HG02884 (cell line): ENCODE measurements at regions not wholly inside any gene's neighbourhood (a gene's known extent, or its start where the extent isn't known, plus 50 kb on each side); places are given as distances from the start of the nearest gene placed in this dataset.

Experiments
- ATAC-seq: cut with Tn5 transposase; IDR thresholded peaks from one replicate; pipeline ENCODE4 v1.9.1; 2021; ENCODE audit warnings: mild to moderate bottlenecking, moderate library complexity; ENCODE audit not compliant: unreplicated experiment

DNA sequence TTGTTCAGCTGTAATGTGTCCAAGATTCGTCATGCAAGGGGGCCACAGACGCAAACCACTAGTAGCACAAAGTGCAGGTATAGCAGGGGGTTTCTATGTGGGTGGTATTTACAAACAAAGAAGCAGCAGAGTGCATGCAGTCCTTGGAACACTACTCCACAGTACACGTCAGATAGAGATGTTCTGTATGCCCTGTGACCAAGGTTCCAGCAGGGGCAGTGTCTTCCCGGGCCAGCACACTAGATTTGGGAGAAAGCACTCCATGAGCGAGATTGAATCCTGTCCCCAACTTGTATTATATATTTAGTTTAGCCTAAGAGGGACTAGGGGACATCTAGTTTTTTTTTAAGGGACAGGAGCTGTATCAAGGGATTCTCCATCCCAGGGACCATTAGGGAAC is 54.4 kb upstream of the ESX1 start:
- ATAC-seq = no peak

- ATAC-seq = no peak
Measured at GRCh38 chrX:104307341-104307740, 52.6 kb upstream of the ESX1 start.

- ATAC-seq = no peak
Measured at GRCh38 chrX:104306180-104306579, 51.4 kb upstream of the ESX1 start.
